Uterus (tissue), 2 donors: ENCODE measurements at regions not wholly inside any gene's neighbourhood (a gene's known extent, or its start where the extent isn't known, plus 50 kb on each side); places are given as distances from the start of the nearest gene placed in this dataset.

ENCODE experiments used
- POLR2A ChIP-seq, 2 donors: fragments of 450-650 bp; IDR thresholded peaks; one replicate each; pipeline ENCODE4 v1.6.1; 2016; ENCODE audit warnings: antibody characterized with exemption in 2 of 2, mild to moderate bottlenecking in 1 of 2, moderate library complexity in 1 of 2
- TF ChIP-seq, protein P1 (sequence below), 4 experiments: fragments of 200-600 bp in 2 of 4; fragments of 450-650 bp in 2 of 4; sonication (generic) in 2 of 4; IDR thresholded peaks; one replicate each; pipeline ENCODE4 v1.5.1; 2016 to 2019; ENCODE audit warnings: antibody characterized with exemption in 4 of 4, mild to moderate bottlenecking in 2 of 4, moderate library complexity in 1 of 4

DNA sequence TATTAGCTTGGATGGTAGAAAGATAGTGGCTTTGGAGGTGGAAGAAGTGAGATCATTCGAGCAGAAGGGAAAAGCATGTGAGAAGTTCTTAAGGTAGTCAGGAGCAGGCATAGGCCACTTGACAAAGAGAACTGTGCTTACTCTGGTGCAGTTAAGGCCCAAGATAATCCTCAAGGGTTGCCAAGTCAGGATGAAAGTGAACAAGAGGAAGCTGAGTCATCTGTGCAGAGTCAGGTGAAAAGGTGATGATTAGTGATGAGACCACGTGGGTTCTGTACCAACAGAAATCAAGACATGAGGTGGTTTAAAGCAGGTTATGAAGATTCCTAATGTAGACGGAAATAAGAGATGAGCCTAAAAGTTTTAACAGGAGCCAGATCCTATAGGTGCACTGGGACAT, 369.8 kb downstream of the DTHD1 start:
- TF ChIP-seq, protein P1, sequence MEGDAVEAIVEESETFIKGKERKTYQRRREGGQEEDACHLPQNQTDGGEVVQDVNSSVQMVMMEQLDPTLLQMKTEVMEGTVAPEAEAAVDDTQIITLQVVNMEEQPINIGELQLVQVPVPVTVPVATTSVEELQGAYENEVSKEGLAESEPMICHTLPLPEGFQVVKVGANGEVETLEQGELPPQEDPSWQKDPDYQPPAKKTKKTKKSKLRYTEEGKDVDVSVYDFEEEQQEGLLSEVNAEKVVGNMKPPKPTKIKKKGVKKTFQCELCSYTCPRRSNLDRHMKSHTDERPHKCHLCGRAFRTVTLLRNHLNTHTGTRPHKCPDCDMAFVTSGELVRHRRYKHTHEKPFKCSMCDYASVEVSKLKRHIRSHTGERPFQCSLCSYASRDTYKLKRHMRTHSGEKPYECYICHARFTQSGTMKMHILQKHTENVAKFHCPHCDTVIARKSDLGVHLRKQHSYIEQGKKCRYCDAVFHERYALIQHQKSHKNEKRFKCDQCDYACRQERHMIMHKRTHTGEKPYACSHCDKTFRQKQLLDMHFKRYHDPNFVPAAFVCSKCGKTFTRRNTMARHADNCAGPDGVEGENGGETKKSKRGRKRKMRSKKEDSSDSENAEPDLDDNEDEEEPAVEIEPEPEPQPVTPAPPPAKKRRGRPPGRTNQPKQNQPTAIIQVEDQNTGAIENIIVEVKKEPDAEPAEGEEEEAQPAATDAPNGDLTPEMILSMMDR (IDR thresholded peaks at IDR 0.05), result no peak
- no peak for TF ChIP-seq POLR2A (IDR thresholded peaks at IDR 0.05)
